NCI-H1417 (cell line): ENCODE measurements at regions not wholly inside any gene's neighbourhood (a gene's known extent, or its start where the extent isn't known, plus 50 kb on each side); places are given as distances from the start of the nearest gene placed in this dataset.
"Not testable (repeated sequence)": the region's sequence is repeated elsewhere in the genome, so short reads cannot be mapped to it uniquely, and the experiment has no call there.

Source experiments
- DNase-seq, 3 experiments: peaks; one replicate each; lab custom pipeline; 2025; lab: John Stamatoyannopoulos, UW

GRCh38 chr7:66458991-66459390, 169.7 kb upstream of the KCTD7 start:
- not testable (repeated sequence) for DNase-seq

DNA sequence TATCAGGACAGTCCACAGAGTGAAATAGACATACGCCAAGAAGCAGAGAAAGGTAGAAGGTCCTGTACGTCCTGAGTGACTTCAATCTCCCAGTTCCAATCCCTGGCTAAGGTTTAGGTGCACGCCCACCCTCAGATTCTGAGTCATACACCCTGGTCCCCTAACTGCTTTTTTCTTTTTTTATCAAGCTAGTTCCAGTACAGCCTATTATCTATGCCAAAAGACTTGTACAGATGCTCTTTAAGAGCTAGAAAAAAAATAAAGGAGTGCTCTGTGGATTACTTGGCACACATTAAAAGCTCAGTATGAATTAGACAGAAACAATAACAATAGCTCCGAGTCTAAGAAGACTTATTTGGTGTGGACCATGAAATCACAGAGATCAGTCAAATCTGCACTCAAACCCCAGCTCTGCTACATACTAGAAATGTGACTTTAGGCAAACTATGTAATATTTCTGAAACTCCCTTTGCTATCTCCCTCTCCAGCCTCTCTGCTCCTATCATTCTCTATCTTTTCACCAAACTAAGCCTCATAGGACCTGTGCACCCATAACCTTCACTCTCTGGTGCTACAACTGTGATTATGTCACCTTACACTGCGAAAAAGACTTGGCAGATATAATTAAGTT, 168.8 kb upstream of the KCTD7 start:
- not testable (repeated sequence) for DNase-seq

- DNase-seq: no peak
Measured at GRCh38 chr7:66460921-66461361, 167.7 kb upstream of the KCTD7 start.

DNA sequence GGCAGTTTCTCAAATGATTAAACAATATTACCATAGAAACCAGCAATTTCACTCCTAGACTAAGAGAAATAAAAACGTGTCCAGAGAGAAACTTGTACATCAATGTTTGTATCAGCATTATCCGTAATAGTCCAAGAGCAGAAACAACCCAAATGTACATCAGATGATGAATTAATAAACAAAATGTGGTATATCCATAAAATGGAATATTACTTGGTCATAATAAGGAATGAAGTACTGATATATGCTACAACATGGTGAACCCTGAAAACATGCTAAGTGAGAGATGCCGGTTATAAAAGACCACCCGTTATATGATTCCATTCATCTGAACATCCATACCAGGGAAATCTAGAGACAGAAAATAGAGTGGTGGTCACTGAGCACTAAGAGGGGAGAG, 167.3 kb upstream of the KCTD7 start:
- DNase-seq: not testable (repeated sequence)

- not testable (repeated sequence) for DNase-seq
Measured at GRCh38 chr7:66462831-66463230, 165.8 kb upstream of the KCTD7 start.

DNA sequence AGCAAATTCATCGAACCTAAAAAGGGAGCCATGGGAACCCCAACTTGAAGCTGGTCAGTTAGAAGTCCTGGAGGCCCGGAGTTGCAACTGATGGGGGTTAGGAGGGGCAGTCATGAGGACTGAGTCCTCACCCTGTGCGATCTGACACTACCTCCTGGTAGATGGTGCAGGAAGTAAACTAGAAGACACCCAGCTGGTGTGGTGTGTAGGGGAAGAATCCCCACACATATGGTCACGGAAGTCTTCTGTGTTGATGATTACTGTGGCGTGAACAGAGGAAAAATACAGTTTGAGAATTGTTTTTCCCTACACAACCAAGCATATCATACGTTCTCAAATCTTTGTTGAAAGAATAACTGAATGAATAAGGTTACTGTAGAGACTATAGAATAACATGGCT, 164.6 kb upstream of the KCTD7 start:
- DNase-seq: no peak

- DNase-seq: no peak
Measured at GRCh38 chr7:66466081-66466600, 162.5 kb upstream of the KCTD7 start.

- DNase-seq: no peak
Measured at GRCh38 chr7:66467887-66468286, 160.8 kb upstream of the KCTD7 start.

GRCh38 chr7:66473064-66473463, 155.6 kb upstream of the KCTD7 start:
- not testable (repeated sequence) for DNase-seq

DNA sequence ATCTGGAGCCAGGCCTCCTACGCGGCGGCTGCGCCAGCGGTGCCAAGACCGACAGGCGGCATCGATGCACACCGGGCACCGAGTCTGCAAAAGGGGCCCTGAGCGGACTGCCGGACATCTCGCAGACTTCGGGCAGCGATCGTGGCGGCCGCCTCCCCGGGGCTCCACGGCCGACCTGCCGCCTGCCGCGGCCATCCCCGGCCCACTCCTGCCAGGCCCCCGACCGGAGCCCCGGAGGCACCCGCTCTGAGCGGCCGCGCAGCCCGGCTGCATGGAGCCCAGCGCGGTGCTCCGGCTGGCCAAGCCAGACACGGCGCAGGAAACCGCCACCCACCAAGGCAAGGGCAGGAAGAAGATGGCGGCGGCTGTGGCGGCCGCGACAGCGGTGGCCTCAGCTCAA, 154.2 kb upstream of the KCTD7 start:
- DNase-seq: no peak

DNA sequence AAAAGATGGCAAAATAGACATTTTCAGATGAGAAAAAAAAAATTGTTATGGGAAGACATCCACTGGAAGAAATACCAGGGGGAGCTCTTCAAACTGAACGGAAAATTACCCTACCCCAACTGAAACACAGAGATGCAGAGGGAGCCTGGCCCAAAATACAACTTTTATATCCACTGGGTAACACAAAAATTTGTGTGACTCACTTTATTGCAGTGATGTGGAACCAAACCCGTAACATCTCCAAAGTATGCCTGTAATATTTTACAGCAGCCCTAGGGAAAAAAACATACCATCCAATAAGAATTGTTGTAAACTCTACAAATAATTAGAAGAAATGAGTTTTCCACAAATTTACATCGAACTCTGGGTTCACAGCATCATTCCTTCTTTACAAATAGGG, 152.6 kb upstream of the KCTD7 start:
- not testable (repeated sequence) for DNase-seq

DNA sequence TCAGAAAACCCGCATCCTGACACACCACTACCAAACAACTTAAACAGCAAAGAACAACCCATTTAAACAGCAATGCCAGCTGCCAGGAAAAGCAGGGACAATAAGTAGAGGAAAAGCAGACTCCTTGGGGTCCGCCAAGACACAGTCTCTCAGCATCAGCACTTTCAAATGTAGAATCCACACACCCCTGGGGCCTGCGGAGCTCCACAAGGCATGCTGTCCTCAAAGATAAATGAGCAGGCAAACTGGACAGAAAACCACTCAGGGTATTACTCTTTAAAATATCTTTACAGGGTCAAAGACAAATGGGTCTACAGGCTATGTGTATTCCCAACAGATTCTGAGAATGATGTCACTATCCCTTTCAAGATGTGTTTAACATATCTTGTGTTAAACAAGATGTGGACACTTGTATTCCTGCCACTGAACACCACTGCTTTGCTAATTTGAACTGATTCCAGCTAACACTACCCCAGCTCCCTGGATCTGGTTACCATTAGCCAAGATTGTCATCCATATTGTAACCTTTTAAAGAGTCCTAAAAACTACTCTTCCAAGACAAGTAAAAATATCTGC, 150.8 kb upstream of the KCTD7 start:
- not testable (repeated sequence) for DNase-seq

DNA sequence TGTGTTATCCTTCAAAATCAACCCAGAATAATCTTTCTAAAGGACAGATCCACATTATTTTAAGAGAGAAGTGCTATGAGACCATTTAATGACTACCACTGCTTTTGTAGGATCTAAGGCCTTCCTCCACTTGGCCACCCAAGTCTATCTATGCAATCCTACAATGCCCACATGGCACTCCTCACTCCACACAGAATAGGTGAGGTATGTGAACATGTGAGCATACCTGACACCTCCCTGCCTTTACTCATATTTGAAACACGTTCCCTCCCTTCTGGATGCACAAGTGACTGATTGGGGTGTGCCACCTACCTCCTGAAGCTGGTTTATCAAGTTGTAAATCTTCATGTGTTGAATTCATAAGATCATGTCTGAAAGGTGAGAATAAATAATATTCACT, 147.5 kb upstream of the KCTD7 start:
- DNase-seq: not testable (repeated sequence)

DNA sequence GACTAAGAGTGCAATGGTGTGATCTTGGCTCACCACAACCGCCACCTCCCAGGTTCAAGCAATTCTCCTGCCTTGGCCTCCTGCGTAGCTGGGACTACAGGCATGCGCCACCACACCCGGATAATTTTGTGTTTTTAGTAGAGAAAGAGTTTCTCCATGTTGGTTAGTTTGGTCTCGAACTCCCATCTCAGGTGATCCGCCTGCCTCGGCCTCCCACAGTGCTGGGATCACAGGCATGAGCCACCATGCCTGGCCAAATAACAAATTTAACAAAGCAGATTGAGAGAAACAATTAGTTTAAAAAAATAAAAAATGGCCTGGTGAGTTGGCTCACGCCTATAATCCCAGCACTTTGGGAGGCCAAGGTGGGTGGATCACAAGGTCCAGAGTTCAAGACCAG, 139.6 kb upstream of the KCTD7 start:
- not testable (repeated sequence) for DNase-seq

- DNase-seq: not testable (repeated sequence)
Measured at GRCh38 chr7:66489741-66490140, 138.9 kb upstream of the KCTD7 start.

GRCh38 chr7:66490979-66491378, 137.7 kb upstream of the KCTD7 start:
- DNase-seq: peak in 2 of 3 experiments; percentile 44 to 65

GRCh38 chr7:66492405-66492804, 136.3 kb upstream of the KCTD7 start:
- DNase-seq: not testable (repeated sequence)

DNA sequence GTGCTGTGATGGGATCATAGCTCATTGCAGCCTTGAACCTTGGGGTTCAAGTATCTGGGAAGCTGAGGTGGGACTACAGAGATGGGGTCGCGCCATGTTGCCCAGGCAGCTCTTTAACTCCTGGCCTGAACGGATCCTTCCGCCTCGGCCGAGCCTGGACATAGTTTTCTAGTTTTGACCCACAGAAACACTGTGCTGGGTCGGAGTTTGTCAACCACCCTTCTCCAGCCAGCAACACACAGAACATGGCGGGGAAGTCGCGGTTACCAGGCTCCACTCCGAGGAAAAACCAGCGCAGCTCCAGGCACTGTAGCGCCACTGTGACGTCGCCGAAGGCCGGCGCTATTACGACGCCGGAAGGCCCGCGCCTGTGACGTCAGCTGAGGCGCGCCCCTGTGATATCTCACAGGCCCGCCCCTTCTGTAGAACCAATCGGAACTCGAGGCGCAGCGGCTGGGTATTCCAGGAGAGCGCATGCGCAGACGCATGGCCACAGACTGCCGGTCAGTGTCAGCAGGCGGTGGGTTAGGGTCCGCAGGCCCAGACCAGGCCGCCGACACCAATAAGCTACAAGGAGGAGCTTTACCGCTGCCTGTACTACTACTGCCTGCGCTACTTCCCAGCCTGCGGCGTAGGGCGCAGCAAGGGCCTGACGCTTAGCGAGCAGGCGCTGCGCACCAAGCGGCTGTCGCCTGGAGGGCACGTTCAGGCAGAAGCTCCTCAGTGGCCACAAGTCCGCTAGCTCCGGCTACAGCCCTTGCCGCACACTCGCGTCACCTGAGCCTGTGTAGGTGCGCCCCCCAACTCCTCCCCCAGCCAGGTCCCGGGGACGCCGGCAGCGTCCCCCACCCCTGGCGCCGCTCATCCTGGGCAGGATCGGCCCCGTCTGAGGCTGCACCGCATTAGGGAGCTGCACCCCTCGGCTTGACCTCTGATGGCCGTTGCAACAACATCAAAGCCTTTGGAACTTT, 135.2 kb upstream of the KCTD7 start:
- peak; percentile 99 for DNase-seq

DNA sequence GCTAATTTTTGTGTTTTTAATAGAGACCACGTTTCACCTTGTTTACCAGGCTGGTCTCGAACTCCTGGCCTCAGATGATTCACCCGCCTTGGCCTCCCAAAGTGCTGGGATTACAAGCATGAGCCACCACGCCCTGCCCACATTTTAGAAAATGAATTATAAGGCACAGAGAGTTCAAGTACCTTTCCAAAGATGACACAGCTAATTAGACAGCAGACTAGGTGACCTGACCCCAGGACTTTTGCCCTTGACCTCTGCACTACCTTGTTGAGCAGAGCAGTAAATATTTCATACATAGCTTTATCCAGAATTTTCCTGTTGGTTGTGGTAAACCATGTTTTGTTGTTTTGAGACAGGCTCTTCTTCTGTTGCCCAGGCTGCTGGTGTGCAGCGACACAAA, 131.3 kb upstream of the KCTD7 start:
- DNase-seq: no peak

DNA sequence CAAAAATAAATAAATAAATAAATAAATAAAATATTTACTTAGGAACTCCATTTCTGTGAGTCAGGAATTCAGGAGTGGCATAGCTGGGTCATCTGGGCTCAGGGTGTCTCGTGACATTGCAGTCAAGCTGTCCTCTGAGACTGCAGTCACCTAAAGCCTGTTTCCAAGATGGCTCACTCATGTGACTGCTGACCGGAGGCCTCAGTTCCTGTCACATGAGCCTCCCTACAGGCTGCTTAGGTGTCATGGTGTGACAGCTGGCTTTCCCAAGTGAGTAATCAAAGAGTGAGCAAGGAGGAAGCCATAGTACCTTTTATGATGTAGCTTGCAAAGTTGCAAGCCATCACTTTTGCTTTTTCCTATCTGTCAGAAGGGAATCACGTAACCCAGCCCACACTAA, 128.6 kb upstream of the KCTD7 start:
- no peak for DNase-seq

GRCh38 chr7:66502230-66503035, 126.2 kb upstream of the KCTD7 start:
- DNase-seq: no peak

GRCh38 chr7:66503036-66503370, 125.7 kb upstream of the KCTD7 start:
- DNase-seq: no peak
